DND-41 (cell line): ENCODE measurements at regions not wholly inside any gene's neighbourhood (a gene's known extent, or its start where the extent isn't known, plus 50 kb on each side); places are given as distances from the start of the nearest gene placed in this dataset.

Experiments used
- EZH2 ChIP-seq: IDR thresholded peaks from 3 replicates; pipeline ENCODE4 v1.6.1; 2012; ENCODE audit warnings: borderline replicate concordance, low read depth, mild to moderate bottlenecking, moderate library complexity, low read length, inconsistent platforms; ENCODE audit not compliant: severe bottlenecking
- TF ChIP-seq, protein P1 (sequence below): IDR thresholded peaks from 2 replicates; pipeline ENCODE4 v1.5.1; 2012; ENCODE audit warnings: borderline replicate concordance, low read length, moderate library complexity, mild to moderate bottlenecking; ENCODE audit not compliant: poor library complexity, severe bottlenecking; ENCODE audit errors: extremely low read depth

DNA sequence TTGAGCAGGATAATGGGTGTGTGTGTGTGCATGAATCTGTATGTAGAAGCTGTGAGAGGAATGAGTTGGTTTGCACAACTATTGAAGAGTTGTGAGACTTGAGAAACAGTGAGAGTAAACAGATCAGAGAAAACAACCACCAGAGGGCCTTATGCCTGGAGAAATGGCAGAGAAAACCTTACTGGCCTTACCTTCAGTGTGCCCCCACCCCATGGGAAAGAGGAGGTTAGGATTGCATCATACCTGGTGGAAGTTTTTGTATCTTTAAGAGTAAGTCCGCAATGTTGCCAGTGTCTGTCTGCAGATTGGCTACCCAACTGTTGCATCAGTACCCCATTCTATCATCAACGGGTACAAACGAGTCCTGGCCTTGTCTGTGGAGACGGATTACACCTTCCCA lies 1909.4 kb upstream of the WWC1 start:
- TF ChIP-seq, protein P1, sequence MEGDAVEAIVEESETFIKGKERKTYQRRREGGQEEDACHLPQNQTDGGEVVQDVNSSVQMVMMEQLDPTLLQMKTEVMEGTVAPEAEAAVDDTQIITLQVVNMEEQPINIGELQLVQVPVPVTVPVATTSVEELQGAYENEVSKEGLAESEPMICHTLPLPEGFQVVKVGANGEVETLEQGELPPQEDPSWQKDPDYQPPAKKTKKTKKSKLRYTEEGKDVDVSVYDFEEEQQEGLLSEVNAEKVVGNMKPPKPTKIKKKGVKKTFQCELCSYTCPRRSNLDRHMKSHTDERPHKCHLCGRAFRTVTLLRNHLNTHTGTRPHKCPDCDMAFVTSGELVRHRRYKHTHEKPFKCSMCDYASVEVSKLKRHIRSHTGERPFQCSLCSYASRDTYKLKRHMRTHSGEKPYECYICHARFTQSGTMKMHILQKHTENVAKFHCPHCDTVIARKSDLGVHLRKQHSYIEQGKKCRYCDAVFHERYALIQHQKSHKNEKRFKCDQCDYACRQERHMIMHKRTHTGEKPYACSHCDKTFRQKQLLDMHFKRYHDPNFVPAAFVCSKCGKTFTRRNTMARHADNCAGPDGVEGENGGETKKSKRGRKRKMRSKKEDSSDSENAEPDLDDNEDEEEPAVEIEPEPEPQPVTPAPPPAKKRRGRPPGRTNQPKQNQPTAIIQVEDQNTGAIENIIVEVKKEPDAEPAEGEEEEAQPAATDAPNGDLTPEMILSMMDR, result no peak
- no peak for TF ChIP-seq EZH2
